HFFc6 (cell line): ENCODE measurements at regions not wholly inside any gene's neighbourhood (a gene's known extent, or its start where the extent isn't known, plus 50 kb on each side); places are given as distances from the start of the nearest gene placed in this dataset.

ENCODE experiments used
- DNase-seq: peaks from one replicate; pipeline ENCODE4 v3.0.0-alpha.2; 2018
- H3K27ac Mint-ChIP-seq: 2 replicates; pipeline ENCODE4 v1.8.0; 2020; ENCODE audit warnings: mild to moderate bottlenecking, mixed read lengths
- H3K27me3 Mint-ChIP-seq: 2 replicates; pipeline ENCODE4 v1.8.0; 2021; ENCODE audit warnings: mild to moderate bottlenecking, moderate library complexity, mixed read lengths; ENCODE audit not compliant: insufficient read depth
- H3K36me3 Mint-ChIP-seq: 2 replicates; pipeline ENCODE4 v1.8.0; 2021; ENCODE audit warnings: low read depth, mixed read lengths
- H3K4me1 Mint-ChIP-seq: 2 replicates; pipeline ENCODE4 v1.8.0; 2020; ENCODE audit warnings: low read depth, mixed read lengths
- H3K4me3 Mint-ChIP-seq: 2 replicates; pipeline ENCODE4 v1.8.0; 2020; ENCODE audit warnings: mild to moderate bottlenecking, moderate library complexity, mixed read lengths
- H3K9me3 Mint-ChIP-seq: 2 replicates; pipeline ENCODE4 v1.8.0; 2020; ENCODE audit warnings: mild to moderate bottlenecking, mixed read lengths
- CTCF ChIP-seq: fragments of 200-600 bp; sonication (generic); IDR thresholded peaks from 2 replicates; pipeline ENCODE4 v1.5.0; 2021; ENCODE audit warnings: antibody characterized with exemption, mild to moderate bottlenecking

DNA sequence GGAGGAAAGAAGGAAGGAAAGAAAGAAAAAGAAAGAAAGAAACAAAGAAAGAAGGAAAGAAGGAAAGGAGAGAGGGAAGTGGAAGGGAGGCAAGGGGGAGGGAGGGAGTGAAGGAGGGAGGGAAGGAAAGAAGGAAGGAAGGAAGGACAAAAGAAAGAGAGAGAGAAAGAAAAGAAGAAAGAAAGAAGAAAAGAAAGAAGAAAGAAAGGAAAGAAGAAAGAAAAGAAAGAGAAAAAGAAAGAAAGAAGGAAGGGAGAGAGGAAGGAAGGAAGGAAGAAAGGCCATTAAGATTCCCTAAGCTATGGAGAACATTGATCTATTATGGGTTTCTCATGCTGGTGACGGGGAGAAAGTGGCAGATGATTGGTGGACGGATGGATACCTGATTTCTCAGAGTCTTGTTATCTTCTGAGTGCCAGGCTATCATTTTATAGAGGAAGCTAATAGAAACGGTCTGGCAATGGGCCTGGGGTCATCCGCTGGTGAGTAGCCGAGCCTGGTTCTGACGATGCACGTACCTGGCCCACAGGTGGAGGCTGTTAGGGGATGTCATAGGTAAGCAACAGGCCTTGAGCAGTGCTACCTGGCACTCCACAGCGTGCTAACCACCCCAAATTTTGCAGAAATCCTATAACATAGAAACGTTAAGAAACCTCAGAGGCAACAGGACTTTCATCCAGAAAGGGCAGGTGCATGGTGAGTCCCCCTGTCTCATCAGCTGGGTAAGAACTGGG is 142.9 kb downstream of the SHOX start:
- DNase-seq, result no peak
- H3K4me1 Mint-ChIP-seq, result peaks cover 6% of the 10 kb centered on the region
- H3K4me3 Mint-ChIP-seq, result no peak overlapping the region
- no peaks in the 10 kb centered on the region; the same call in 1 of the 2 replicates for H3K9me3 Mint-ChIP-seq
- no peak for TF ChIP-seq CTCF
- no peaks in the 10 kb centered on the region for H3K36me3 Mint-ChIP-seq
- peaks cover 19% of the 10 kb centered on the region for H3K27me3 Mint-ChIP-seq
- no peak overlapping the region for H3K27ac Mint-ChIP-seq

GRCh38 chrX:771536-771935 is 140.9 kb downstream of the SHOX start:
- DNase-seq, result no peak
- no peak overlapping the region for H3K4me3 Mint-ChIP-seq
- H3K27ac Mint-ChIP-seq, result no peak overlapping the region
- peaks cover 3% of the 10 kb centered on the region for H3K4me1 Mint-ChIP-seq
- no peaks in the 10 kb centered on the region; the same call in 1 of the 2 replicates for H3K9me3 Mint-ChIP-seq
- peaks cover 24% of the 10 kb centered on the region for H3K27me3 Mint-ChIP-seq
- TF ChIP-seq CTCF, result no peak
- no peaks in the 10 kb centered on the region for H3K36me3 Mint-ChIP-seq

GRCh38 chrX:769796-770195 is 139.2 kb downstream of the SHOX start:
- TF ChIP-seq CTCF, result no peak
- Mint-ChIP-seq H3K4me3 (no peak overlapping the region), H3K4me1 (no peaks in the 10 kb centered on the region), H3K27me3 (peaks cover 24% of the 10 kb centered on the region), H3K36me3 (no peaks in the 10 kb centered on the region), H3K9me3 (no peaks in the 10 kb centered on the region; the same call in 1 of the 2 replicates), H3K27ac (no peak overlapping the region)
- DNase-seq, result no peak

DNA sequence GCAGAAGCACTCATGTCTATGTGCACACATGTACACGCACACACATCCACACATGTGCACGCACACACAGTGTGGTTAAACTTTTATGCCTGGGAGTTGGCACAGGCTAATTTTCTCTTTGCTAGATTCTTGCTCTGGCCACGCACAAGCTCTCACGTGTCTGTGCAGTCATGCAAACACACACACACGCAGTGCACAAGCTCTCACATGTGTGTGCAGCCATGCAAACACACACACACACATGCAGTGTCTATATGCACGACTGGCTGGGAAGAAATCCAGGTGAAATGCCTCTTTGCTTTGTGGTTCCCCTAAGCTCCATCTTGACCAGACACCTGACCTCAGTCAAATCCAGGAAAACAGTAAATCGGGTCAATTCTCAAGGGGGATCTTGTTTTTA is 138.0 kb downstream of the SHOX start:
- Mint-ChIP-seq H3K9me3 (no peaks in the 10 kb centered on the region; the same call in 1 of the 2 replicates), H3K27ac (no peak overlapping the region), H3K36me3 (no peaks in the 10 kb centered on the region), H3K4me1 (no peaks in the 10 kb centered on the region), H3K27me3 (peaks cover 25% of the 10 kb centered on the region), H3K4me3 (no peak overlapping the region)
- no peak for TF ChIP-seq CTCF
- DNase-seq, result no peak

- Mint-ChIP-seq H3K9me3 (peaks cover 3% of the 10 kb centered on the region; the same call in 1 of the 2 replicates), H3K4me3 (no peak overlapping the region), H3K27me3 (peaks cover 16% of the 10 kb centered on the region)
Observed at GRCh38 chrX:758917-759316, 128.3 kb downstream of the SHOX start.

More at GRCh38 chrX:758917-759316, 128.3 kb downstream of the SHOX start:
- H3K36me3 Mint-ChIP-seq, result no peaks in the 10 kb centered on the region
- DNase-seq, result no peak
- no peak for TF ChIP-seq CTCF
- no peaks in the 10 kb centered on the region for H3K4me1 Mint-ChIP-seq
- H3K27ac Mint-ChIP-seq, result no peak overlapping the region
